ENCODE measurements at regions not wholly inside any gene's neighbourhood (a gene's known extent, or its start where the extent isn't known, plus 50 kb on each side); places are given as distances from the start of the nearest gene placed in this dataset.

DNA sequence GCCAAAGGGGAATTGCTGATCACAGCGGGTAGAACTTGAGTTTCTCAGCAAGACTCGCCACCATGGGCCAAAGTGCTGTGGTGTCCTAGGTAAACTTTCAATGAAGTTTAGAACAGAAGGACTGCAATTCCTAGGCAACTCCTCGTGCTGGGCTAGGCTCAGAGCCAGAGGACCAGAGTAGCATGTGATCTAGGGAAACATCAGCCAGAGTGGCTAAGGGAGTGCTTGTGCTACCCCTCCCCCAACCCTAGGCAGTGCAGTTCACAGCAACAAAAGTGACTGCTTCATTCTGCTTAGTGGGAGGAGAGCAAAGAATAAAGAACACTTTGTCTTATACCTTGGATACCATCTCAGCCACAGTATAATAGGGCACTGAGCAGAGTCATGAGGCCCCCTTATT is 1658.6 kb upstream of the MIR17HG start:
- H3F3A ChIP-seq (ENCODE audit: low read length, unreplicated experiment): no peaks in the 10 kb centered on the region
- CTCF ChIA-PET: no interaction called here
- no peaks in the 10 kb centered on the region for H3K9me3 ChIP-seq (ENCODE audit: low read length)
- ATAC-seq (no peak), DNase-seq (no peak)
- H4K20me1 ChIP-seq (ENCODE audit: low read length): no peaks in the 10 kb centered on the region
- H3K4me1 ChIP-seq (ENCODE audit: insufficient read depth, low read length): no peaks in the 10 kb centered on the region
- no peak overlapping the region for H3K9ac ChIP-seq (ENCODE audit: low read length)
- H3K4me2 ChIP-seq (ENCODE audit: low read length): no peak overlapping the region
- intact Hi-C loops (cut with micrococcal nuclease): no loop called here
- H3K27ac ChIP-seq (ENCODE audit: low read length): no peak overlapping the region
- H2AFZ ChIP-seq (ENCODE audit: low read length): no peak overlapping the region
- no peaks in the 10 kb centered on the region for H3K9me2 ChIP-seq (replicated peaks; ENCODE audit: low read length)
- H3K36me3 ChIP-seq (ENCODE audit: low read depth, low read length): no peaks in the 10 kb centered on the region
- no peak overlapping the region for H3K4me3 ChIP-seq (ENCODE audit: low read length)
- no peaks in the 10 kb centered on the region for H3K27me3 ChIP-seq (ENCODE audit: low read length)
- BruUV-seq (replicated peaks): no TSS peak
- no peaks in the 10 kb centered on the region for H3K79me2 ChIP-seq (ENCODE audit: low read length)
- TF ChIP-seq EZH2phosphoT487 (IDR thresholded peaks at IDR 0.05; ENCODE audit: borderline replicate concordance, low read length) (no peak), CTCF (conservative IDR thresholded peaks at IDR 0.05; ENCODE audit: low read depth, low read length) (no peak), EZH2 (IDR thresholded peaks at IDR 0.05; ENCODE audit: low read length, unreplicated experiment) (no peak)
- POLR2A ChIA-PET (ENCODE audit: unreplicated experiment): no interaction called here

DNA sequence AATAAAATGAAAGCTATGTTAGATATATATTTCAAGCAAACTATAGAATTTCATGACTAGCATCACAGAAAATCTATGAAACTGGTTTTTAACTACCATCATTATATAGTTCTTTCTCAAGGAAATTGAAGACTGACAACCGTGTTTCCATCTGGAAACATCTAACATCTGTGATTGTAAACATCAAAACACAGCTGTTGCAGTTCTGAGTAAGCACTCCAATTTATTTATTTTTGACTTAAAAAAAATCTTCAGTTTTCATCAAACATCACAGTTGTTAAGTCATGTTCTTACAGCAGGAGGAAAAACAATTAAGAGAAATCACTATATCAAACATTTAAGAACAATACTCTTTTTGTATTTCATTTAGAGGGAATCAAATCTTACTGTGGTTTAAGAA is 1653.0 kb upstream of the MIR17HG start:
- Histone ChIP-seq H3K9me3 (ENCODE audit: low read length) (no peaks in the 10 kb centered on the region), H3F3A (ENCODE audit: low read length, unreplicated experiment) (no peaks in the 10 kb centered on the region), H3K36me3 (ENCODE audit: low read depth, low read length) (no peaks in the 10 kb centered on the region), H3K79me2 (ENCODE audit: low read length) (no peaks in the 10 kb centered on the region), H3K4me2 (ENCODE audit: low read length) (no peak overlapping the region), H2AFZ (ENCODE audit: low read length) (no peak overlapping the region), H4K20me1 (ENCODE audit: low read length) (no peaks in the 10 kb centered on the region), H3K9ac (ENCODE audit: low read length) (no peak overlapping the region), H3K27me3 (ENCODE audit: low read length) (no peaks in the 10 kb centered on the region), H3K27ac (ENCODE audit: low read length) (no peak overlapping the region), H3K4me1 (ENCODE audit: insufficient read depth, low read length) (no peaks in the 10 kb centered on the region), H3K4me3 (ENCODE audit: low read length) (no peak overlapping the region), H3K9me2 (replicated peaks; ENCODE audit: low read length) (no peaks in the 10 kb centered on the region)
- ChIA-PET CTCF (no interaction called here), POLR2A (ENCODE audit: unreplicated experiment) (interaction anchor here (0.6 kb wide), 1 partner anchor 1173 kb away, joined by 5 read pairs; no protein-coding TSS in a partner anchor)
- DNase-seq: no peak
- no peak for ATAC-seq
- intact Hi-C loops (cut with micrococcal nuclease): loop anchor here (2.0 to 10.0 kb wide), 2 partner anchors 116 to 630 kb away; no protein-coding TSS in a partner anchor
- BruUV-seq (replicated peaks): no TSS peak
- no peak for TF ChIP-seq EZH2 (IDR thresholded peaks at IDR 0.05; ENCODE audit: low read length, unreplicated experiment)

- CTCF ChIA-PET: interaction anchor here (1.6 kb wide), 1 partner anchor 334 kb away, joined by 4 read pairs; no protein-coding TSS in a partner anchor
- BruUV-seq (replicated peaks): no TSS peak
- peak; percentile 75 for DNase-seq
These were observed 1651.9 kb upstream of the MIR17HG start for GRCh38 chr13:89695343-89696257.

More at GRCh38 chr13:89695343-89696257, 1651.9 kb upstream of the MIR17HG start:
- TF ChIP-seq CTCF (conservative IDR thresholded peaks at IDR 0.05; ENCODE audit: low read depth, low read length) (peak; percentile 81), EZH2 (IDR thresholded peaks at IDR 0.05; ENCODE audit: low read length, unreplicated experiment) (no peak), EZH2phosphoT487 (IDR thresholded peaks at IDR 0.05; ENCODE audit: borderline replicate concordance, low read length) (no peak)
- Histone ChIP-seq H3K9ac (ENCODE audit: low read length) (no peak overlapping the region), H3K27me3 (ENCODE audit: low read length) (no peaks in the 10 kb centered on the region), H3K79me2 (ENCODE audit: low read length) (no peaks in the 10 kb centered on the region), H3K9me3 (ENCODE audit: low read length) (no peaks in the 10 kb centered on the region), H4K20me1 (ENCODE audit: low read length) (no peaks in the 10 kb centered on the region), H3K4me2 (ENCODE audit: low read length) (no peak overlapping the region), H3K4me3 (ENCODE audit: low read length) (no peak overlapping the region), H3K36me3 (ENCODE audit: low read depth, low read length) (no peaks in the 10 kb centered on the region), H3F3A (ENCODE audit: low read length, unreplicated experiment) (no peaks in the 10 kb centered on the region), H2AFZ (ENCODE audit: low read length) (0 out of 2 replicates have a peak overlapping the region, but pooled peaks have one; percentile 35), H3K9me2 (replicated peaks; ENCODE audit: low read length) (no peaks in the 10 kb centered on the region), H3K4me1 (ENCODE audit: insufficient read depth, low read length) (no peaks in the 10 kb centered on the region), H3K27ac (ENCODE audit: low read length) (no peak overlapping the region)
- intact Hi-C loops (cut with micrococcal nuclease): loop anchor here (1.0 to 10.0 kb wide), 5 partner anchors 117 to 631 kb away; no protein-coding TSS in a partner anchor
- ATAC-seq: peak; percentile 77
- POLR2A ChIA-PET (ENCODE audit: unreplicated experiment): interaction anchor here (0.7 kb wide), 1 partner anchor 1891 kb away, joined by 3 read pairs; no protein-coding TSS in a partner anchor
